Cardiac septum (tissue), 1 donor: ENCODE measurements at regions not wholly inside any gene's neighbourhood (a gene's known extent, or its start where the extent isn't known, plus 50 kb on each side); places are given as distances from the start of the nearest gene placed in this dataset.

ENCODE experiments used
- DNase-seq: peaks from one replicate; pipeline ENCODE4 v3.0.0-alpha.2; 2020; ENCODE audit warnings: low spot score
- intact Hi-C: fragments of 100-400 bp; cut with DNase I; formaldehyde crosslinking; loops from one replicate; pipeline ENCODE4 v1.14.0; 2022
- donor health status: DM: no; HTN: no; CAD: no.

GRCh38 chr6:40319124-40319523 lies 268.0 kb downstream of the LRFN2 start:
- intact Hi-C loops = no loop called here
- no peak for DNase-seq

- intact Hi-C loops = no loop called here
These were observed 272.1 kb downstream of the LRFN2 start for GRCh38 chr6:40315060-40315459.

GRCh38 chr6:40313582-40313981 lies 273.6 kb downstream of the LRFN2 start:
- intact Hi-C loops = no loop called here

More at GRCh38 chr6:40315060-40315459, 272.1 kb downstream of the LRFN2 start:
- DNase-seq = no peak

GRCh38 chr6:40312213-40313015 lies 274.8 kb downstream of the LRFN2 start:
- DNase-seq = no peak
- intact Hi-C loops = no loop called here

More at GRCh38 chr6:40313582-40313981, 273.6 kb downstream of the LRFN2 start:
- DNase-seq = no peak

- intact Hi-C loops = loop anchor here (2.0 kb wide), 1 partner anchor 328 kb away; no protein-coding TSS in a partner anchor
These were observed 278.4 kb downstream of the LRFN2 start for GRCh38 chr6:40308533-40309306.

GRCh38 chr6:40307712-40308111 lies 279.5 kb downstream of the LRFN2 start:
- intact Hi-C loops = loop anchor here (2.0 kb wide), 1 partner anchor 327 kb away; no protein-coding TSS in a partner anchor

More at GRCh38 chr6:40308533-40309306, 278.4 kb downstream of the LRFN2 start:
- DNase-seq = no peak

GRCh38 chr6:40302856-40303454 lies 284.2 kb downstream of the LRFN2 start:
- DNase-seq = no peak
- intact Hi-C loops = no loop called here

More at GRCh38 chr6:40307712-40308111, 279.5 kb downstream of the LRFN2 start:
- no peak for DNase-seq

GRCh38 chr6:40299681-40300080 lies 287.5 kb downstream of the LRFN2 start:
- intact Hi-C loops = no loop called here
- DNase-seq = no peak

GRCh38 chr6:40298207-40298606 lies 289.0 kb downstream of the LRFN2 start:
- intact Hi-C loops = no loop called here
- no peak for DNase-seq

- DNase-seq = no peak
- intact Hi-C loops = no loop called here
These were observed 291.8 kb downstream of the LRFN2 start for GRCh38 chr6:40295251-40295950.

GRCh38 chr6:40293460-40294185 lies 293.5 kb downstream of the LRFN2 start:
- intact Hi-C loops = no loop called here
- no peak for DNase-seq

GRCh38 chr6:40293060-40293459 lies 294.1 kb downstream of the LRFN2 start:
- intact Hi-C loops = no loop called here
- no peak for DNase-seq

- intact Hi-C loops = no loop called here
These were observed 296.3 kb downstream of the LRFN2 start for GRCh38 chr6:40290816-40291215.

GRCh38 chr6:40288919-40289318 lies 298.2 kb downstream of the LRFN2 start:
- intact Hi-C loops = no loop called here

More at GRCh38 chr6:40290816-40291215, 296.3 kb downstream of the LRFN2 start:
- DNase-seq = no peak

GRCh38 chr6:40287296-40287850 lies 299.8 kb downstream of the LRFN2 start:
- intact Hi-C loops = no loop called here
- DNase-seq = no peak

More at GRCh38 chr6:40288919-40289318, 298.2 kb downstream of the LRFN2 start:
- DNase-seq = no peak

- intact Hi-C loops = no loop called here
- no peak for DNase-seq
These were observed 300.4 kb downstream of the LRFN2 start for GRCh38 chr6:40286721-40287120.

- intact Hi-C loops = no loop called here
- no peak for DNase-seq
These were observed 301.2 kb downstream of the LRFN2 start for GRCh38 chr6:40285996-40286395.

GRCh38 chr6:40285535-40285934 lies 301.6 kb downstream of the LRFN2 start:
- no peak for DNase-seq
- intact Hi-C loops = no loop called here

- DNase-seq = no peak
- intact Hi-C loops = no loop called here
These were observed 304.2 kb downstream of the LRFN2 start for GRCh38 chr6:40282986-40283385.
